ENCODE measurements at regions not wholly inside any gene's neighbourhood (a gene's known extent, or its start where the extent isn't known, plus 50 kb on each side); places are given as distances from the start of the nearest gene placed in this dataset.

DNA sequence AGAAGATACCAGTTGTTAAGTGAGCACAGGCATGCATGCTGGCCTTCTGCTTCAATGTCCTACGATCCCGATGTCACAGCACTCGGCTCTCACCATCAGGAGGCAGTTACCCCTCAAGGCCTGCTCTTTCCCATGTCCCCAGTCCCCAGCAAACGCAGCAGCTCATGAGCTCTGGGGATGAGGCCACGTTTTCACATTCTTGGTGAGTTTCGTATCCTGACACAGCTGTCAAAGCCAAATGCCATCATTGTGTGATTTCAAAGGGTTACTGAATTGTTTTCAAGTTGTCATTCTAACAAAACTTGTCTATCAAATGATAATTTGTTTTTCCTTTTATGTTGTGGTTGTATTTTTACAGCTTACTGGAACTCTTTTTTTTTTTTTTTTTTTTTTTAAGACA is 226.9 kb upstream of the KCNG1 start:
- POLR2A ChIA-PET: no interaction called here
- H3K4me1 Mint-ChIP-seq (ENCODE audit: low read depth): no peaks in the 10 kb centered on the region
- Histone ChIP-seq H3K4me1 (ENCODE audit: insufficient read depth, low read length) (no peaks in the 10 kb centered on the region), H3K27ac (ENCODE audit: low read depth in 1 of 2, low read length in 2 of 2) (no peak overlapping the region), H3K4me3 (ENCODE audit: low read length) (no peak overlapping the region), H3K27me3 (ENCODE audit: control insufficient read depth in 1 of 2, insufficient read depth in 2 of 2, low read length in 2 of 2) (peaks cover 5 to 7% of the 10 kb centered on the region in 2 experiments), H3K36me3 (ENCODE audit: insufficient read depth, low read length) (no peaks in the 10 kb centered on the region), H3K9me3 (ENCODE audit: control insufficient read depth in 1 of 2, insufficient read depth in 1 of 2, low read length in 2 of 2) (no peaks in the 10 kb centered on the region)
- ATAC-seq (ENCODE audit: poor library complexity) (no peak), DNase-seq (no peak)
- CTCF ChIA-PET: no interaction called here
- intact Hi-C loops (cut with DNase I, micrococcal nuclease): no loop called here
- H3K4me3 Mint-ChIP-seq: no peak overlapping the region
- H3K9me3 Mint-ChIP-seq: no peaks in the 10 kb centered on the region
- TF ChIP-seq, protein P1, sequence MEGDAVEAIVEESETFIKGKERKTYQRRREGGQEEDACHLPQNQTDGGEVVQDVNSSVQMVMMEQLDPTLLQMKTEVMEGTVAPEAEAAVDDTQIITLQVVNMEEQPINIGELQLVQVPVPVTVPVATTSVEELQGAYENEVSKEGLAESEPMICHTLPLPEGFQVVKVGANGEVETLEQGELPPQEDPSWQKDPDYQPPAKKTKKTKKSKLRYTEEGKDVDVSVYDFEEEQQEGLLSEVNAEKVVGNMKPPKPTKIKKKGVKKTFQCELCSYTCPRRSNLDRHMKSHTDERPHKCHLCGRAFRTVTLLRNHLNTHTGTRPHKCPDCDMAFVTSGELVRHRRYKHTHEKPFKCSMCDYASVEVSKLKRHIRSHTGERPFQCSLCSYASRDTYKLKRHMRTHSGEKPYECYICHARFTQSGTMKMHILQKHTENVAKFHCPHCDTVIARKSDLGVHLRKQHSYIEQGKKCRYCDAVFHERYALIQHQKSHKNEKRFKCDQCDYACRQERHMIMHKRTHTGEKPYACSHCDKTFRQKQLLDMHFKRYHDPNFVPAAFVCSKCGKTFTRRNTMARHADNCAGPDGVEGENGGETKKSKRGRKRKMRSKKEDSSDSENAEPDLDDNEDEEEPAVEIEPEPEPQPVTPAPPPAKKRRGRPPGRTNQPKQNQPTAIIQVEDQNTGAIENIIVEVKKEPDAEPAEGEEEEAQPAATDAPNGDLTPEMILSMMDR (IDR thresholded peaks at IDR 0.05): no peak
- H3K27ac Mint-ChIP-seq: no peak overlapping the region
- H3K27me3 Mint-ChIP-seq: peaks cover 46% of the 10 kb centered on the region
- H3K36me3 Mint-ChIP-seq (ENCODE audit: low read depth): no peaks in the 10 kb centered on the region

DNA sequence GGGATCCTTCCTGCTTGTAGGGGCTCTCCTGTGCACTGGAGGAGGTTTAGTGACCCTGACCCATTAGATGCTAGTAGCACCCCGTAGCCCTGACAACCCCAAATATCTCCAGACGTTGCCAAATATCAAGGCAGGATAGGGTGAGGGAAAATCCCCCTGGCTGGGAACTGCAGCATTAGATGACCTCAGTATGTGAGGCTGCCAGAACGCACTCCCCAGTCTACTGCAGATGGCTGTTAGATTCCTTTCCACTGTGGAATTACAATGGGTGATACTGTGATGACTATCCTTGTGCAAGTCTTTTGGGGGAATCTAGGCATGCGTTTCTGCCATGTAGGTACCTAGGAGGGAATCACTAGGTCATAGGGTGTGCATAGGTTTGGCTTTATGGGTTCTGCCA is 226.3 kb upstream of the KCNG1 start:
- Histone ChIP-seq H3K9me3 (ENCODE audit: control insufficient read depth in 1 of 2, insufficient read depth in 1 of 2, low read length in 2 of 2) (no peaks in the 10 kb centered on the region), H3K4me3 (ENCODE audit: low read length) (no peak overlapping the region), H3K27me3 (ENCODE audit: control insufficient read depth in 1 of 2, insufficient read depth in 2 of 2, low read length in 2 of 2) (peaks cover 5 to 7% of the 10 kb centered on the region in 2 experiments), H3K36me3 (ENCODE audit: insufficient read depth, low read length) (no peaks in the 10 kb centered on the region), H3K27ac (ENCODE audit: low read depth in 1 of 2, low read length in 2 of 2) (no peak overlapping the region), H3K4me1 (ENCODE audit: insufficient read depth, low read length) (no peaks in the 10 kb centered on the region)
- TF ChIP-seq, protein P1 (IDR thresholded peaks at IDR 0.05): no peak
- H3K27ac Mint-ChIP-seq: no peak overlapping the region
- DNase-seq (no peak), ATAC-seq (ENCODE audit: poor library complexity) (no peak)
- ChIA-PET POLR2A (no interaction called here), CTCF (no interaction called here)
- no peak overlapping the region for H3K4me3 Mint-ChIP-seq
- intact Hi-C loops (cut with DNase I, micrococcal nuclease): no loop called here
- H3K9me3 Mint-ChIP-seq: no peaks in the 10 kb centered on the region
- no peaks in the 10 kb centered on the region for H3K36me3 Mint-ChIP-seq (ENCODE audit: low read depth)
- peaks cover 45% of the 10 kb centered on the region for H3K27me3 Mint-ChIP-seq
- H3K4me1 Mint-ChIP-seq (ENCODE audit: low read depth): no peaks in the 10 kb centered on the region

GRCh38 chr20:51244466-51244865 is 221.6 kb upstream of the KCNG1 start:
- no peak overlapping the region for H3K27ac ChIP-seq (ENCODE audit: low read depth in 1 of 2, low read length in 2 of 2)
- ATAC-seq (ENCODE audit: poor library complexity) (no peak), DNase-seq (no peak)
- no peak overlapping the region for H3K4me3 ChIP-seq (ENCODE audit: low read length)
- no peaks in the 10 kb centered on the region for H3K4me1 ChIP-seq (ENCODE audit: insufficient read depth, low read length)
- peaks cover 0 to 4% of the 10 kb centered on the region in 2 experiments for H3K27me3 ChIP-seq (ENCODE audit: control insufficient read depth in 1 of 2, insufficient read depth in 2 of 2, low read length in 2 of 2)
- POLR2A ChIA-PET: no interaction called here
- H3K36me3 ChIP-seq (ENCODE audit: insufficient read depth, low read length): no peaks in the 10 kb centered on the region
- H3K27ac Mint-ChIP-seq: no peak overlapping the region
- H3K9me3 ChIP-seq (ENCODE audit: control insufficient read depth in 1 of 2, insufficient read depth in 1 of 2, low read length in 2 of 2): peaks cover 5% of the 10 kb centered on the region in 2 experiments
- no peak overlapping the region for H3K4me3 Mint-ChIP-seq
- CTCF ChIA-PET: no interaction called here
- H3K4me1 Mint-ChIP-seq (ENCODE audit: low read depth): no peaks in the 10 kb centered on the region
- intact Hi-C loops (cut with DNase I, micrococcal nuclease): no loop called here
- peaks cover 23% of the 10 kb centered on the region for H3K27me3 Mint-ChIP-seq
- no peaks in the 10 kb centered on the region for H3K9me3 Mint-ChIP-seq
- H3K36me3 Mint-ChIP-seq (ENCODE audit: low read depth): no peaks in the 10 kb centered on the region
- TF ChIP-seq, protein P1 (IDR thresholded peaks at IDR 0.05): no peak
